Globus pallidus (tissue), 1 donor: ENCODE measurements at regions not wholly inside any gene's neighbourhood (a gene's known extent, or its start where the extent isn't known, plus 50 kb on each side); places are given as distances from the start of the nearest gene placed in this dataset.
A peak's percentile ranks its signal among the peaks of the same experiment; 100 is the strongest.

Experiments
- DNase-seq: peaks from one replicate; pipeline ENCODE4 v3.0.0-alpha.2; 2015; ENCODE audit warnings: low spot score

DNA sequence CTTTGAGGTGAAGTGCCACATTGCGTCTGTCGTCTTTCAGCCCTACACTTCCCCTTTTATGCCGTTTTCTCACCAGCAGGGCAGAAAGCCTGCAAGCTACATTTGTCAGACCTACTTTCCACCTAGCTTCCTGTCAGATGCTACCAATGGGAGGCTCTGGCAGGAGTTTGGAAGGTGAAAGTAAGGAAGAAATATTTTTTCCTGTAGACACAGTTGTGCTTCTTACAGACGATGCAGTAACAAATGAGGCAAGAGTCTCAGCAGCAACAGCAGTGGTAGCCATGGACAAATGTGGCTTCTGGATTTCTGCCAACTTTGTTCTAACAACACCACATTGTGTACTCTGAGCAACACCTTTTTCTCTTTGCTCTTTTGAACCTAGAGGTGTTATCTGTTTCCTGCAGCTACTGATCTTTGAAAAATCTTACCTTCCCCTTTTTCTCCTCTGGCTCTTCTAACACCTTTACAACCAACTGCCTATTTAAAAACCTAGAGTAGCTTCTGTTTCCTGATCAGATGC, 70.6 kb upstream of the STT3B start:
- DNase-seq = no peak

DNA sequence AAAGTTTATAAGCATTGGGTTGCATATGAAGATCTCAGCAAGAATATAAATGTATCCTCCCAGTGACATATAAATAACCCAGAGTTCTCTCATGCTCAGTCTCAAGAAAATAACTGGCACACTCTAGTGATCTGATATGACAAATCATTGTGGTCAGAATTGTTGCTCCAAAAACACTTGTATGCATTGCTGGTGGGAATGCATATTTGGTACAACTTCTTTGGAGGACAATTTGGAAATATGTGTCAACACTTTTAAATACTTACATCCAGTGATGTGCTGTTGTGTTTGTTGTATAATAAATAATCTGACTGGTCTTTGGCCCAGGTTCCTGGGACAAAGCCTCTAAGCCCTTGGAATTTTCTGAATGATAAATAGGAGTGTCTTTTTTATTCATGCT, 66.7 kb upstream of the STT3B start:
- DNase-seq = no peak

DNA sequence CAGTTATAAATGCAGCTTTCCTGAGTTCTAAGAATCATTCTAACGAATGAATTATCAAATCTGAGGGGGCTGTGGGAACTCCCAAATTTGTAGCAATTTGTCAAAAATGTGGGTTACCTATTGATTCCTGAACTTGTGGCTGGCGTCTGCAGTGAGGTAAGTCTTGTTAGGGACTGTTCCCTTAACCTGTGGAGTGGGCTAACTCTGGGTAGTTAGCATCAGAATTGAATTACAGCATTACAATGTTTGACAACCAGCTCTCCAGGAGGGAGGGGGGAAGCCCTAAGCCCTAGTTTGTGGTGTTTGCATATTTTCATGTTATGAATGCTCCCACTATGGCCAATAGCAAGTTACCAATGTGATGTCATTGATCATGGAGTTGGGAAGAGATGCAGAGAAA, 65.9 kb upstream of the STT3B start:
- no peak for DNase-seq

DNA sequence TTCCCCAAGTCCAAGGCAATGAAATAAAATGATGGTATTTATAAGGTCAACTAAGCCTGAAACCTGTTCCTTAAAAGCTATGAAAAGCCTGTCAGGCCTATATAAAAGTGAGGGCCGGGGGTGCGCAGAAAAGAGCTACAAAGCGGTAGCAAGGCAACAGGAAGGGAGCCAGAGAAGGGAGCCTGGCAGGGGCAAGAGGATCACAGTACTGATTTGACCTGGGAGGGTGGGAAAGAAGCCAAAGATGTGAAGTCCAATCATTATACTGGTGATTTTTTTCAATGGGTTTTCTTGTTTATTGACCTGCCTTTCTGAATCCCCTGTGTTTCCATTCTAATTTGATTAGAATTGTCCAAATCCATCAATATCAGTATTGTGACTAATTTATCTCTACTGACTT, 64.3 kb upstream of the STT3B start:
- DNase-seq = no peak

DNA sequence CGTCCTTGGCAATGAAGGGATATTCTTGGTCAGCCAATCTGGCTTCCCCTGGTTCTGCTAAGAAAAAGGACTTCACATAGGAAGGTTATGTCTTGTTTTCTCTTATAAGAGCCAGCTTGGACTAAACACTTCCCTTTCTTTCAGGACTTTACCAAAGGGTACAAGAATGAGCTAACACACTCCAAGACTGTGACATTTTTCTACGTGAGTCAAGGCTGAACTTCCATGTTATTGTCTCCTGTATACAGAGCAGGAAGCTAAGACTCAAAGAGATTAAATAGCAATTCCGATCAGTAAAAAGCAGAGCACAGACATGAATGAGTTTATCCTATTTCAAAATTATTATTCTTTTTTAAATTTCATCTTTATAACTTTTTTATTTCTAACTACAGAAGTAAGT, 63.3 kb upstream of the STT3B start:
- DNase-seq = no peak

DNA sequence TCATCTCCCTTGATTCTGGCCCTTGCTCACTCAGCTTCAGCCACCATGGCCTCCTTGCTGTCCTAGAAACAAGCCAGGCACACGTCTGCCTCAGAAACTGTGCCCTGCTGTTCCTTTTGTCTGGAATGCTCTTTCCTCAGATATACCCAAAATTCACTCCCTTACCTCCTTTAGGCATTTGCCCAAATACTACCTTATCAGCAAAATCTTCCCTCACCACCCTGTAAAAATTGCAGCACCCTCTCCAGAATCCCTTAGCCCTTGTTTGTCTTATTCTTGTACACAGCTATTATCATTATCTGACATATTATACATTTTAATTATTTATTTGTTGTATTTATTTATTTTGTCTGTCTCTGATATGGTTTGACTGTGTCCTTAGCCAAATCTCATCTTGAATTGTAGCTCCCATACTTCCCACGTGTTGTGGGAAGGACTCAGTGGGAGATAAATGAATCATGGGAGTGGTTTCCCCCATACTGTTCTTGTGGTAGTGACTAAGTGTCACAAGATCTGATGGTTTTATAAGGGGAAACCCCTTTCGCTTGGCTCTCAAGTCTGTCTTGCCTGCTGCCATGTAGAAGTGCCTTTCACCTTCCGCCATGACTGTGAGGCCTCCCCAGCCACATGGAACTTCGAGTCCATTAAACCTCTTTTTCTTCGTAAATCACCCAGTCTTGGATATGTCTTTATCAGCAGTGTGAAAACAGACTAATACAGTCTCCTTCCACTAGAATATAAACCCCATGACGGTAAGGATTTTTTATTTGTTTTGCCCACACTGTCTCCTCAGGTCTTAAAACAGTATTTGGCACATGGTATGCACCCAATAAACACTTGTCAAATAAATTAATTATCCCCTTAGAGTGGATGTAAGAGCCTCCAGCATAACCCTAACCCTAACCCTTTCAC, 60.0 kb upstream of the STT3B start:
- DNase-seq = no peak

DNA sequence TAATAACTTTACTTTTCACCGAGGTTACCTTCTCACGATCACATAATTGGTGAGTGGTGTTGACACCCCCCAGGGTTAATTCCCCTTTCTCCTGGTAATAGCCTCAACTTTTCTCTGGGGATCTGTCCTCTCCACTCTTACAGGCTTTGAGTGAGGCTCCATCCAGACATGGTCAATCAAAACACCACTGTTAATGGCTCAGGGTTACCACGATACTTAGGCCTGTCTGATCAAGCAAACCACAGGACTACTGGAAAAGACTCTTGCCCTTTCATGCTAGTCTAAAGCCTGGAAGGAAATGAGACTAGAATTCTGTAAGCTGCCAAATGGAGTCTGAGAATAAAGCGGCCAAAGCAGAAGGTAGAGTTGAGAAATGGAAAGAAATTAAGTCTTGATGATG, 56.5 kb upstream of the STT3B start:
- no peak for DNase-seq

DNA sequence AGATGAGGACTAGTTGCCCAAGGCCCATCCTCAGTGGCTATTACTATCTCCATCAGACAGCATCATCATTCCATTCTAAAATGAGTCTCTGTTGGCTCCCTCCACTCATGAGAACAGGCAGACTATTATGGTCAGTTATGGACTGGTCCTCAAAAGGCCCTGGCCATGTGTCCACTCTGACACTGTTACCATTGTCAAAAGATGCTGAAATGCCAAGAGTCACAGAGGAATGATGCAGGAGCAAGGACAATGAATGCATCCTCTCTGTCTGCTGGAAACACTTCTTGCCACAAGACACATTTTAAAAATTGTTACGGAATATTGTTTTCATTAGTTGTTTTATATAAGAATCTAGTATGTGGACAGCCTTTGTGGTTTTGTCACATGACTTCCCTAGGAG, 53.3 kb upstream of the STT3B start:
- peak; percentile 16 for DNase-seq

DNA sequence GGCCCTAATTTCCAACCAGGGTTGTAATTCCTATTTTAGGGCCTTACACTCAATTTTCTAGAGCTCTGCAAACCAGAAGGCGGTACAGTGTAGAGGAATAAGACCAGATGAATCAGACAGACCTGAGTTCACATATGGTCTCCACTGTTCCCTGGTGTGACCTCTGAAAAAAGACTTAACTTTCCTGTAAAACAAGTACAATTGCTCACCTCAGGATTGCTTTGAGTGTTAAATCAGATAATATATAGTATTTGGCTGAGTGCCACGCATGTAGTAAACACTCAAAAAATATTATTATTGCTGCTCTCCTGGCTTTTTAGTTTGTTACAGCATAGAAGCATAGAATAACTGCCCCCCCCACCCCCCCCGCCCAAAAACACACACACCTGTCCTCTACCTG, 51.0 kb upstream of the STT3B start:
- no peak for DNase-seq

DNA sequence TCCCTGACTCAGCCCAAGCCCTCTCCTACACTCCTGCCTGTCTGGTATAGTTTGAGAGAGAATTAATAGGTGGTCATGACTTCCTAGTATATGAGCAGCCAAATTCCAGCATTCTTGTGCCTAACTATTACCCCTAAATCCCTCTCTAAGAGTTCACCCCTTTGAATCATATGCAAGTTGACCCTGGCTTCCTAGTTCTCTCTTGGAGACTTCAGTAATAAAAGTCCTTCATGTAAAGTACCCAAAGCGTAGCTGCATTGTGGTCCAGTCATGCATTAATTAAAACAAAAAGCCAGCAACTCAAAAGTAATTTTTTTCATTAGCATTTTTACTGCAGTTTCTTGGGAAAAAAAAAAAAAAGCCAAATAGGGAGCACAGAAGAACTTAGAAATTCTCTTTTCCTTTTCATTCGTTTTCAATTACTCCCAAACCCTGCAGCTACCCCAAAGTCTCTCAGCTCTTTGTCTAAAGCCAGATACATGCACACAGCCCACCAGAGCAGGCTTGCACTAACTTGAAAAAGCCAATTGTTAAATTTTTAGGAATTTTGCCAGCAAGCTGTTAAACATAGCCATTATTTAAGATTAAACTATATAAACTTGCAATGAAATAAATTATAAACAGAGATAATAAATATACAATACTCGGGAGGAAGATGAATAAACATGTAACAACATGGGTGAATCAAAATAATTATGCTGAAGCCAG, 50.1 kb upstream of the STT3B start:
- DNase-seq = no peak
